ENCODE measurements at regions not wholly inside any gene's neighbourhood (a gene's known extent, or its start where the extent isn't known, plus 50 kb on each side); places are given as distances from the start of the nearest gene placed in this dataset.

DNA sequence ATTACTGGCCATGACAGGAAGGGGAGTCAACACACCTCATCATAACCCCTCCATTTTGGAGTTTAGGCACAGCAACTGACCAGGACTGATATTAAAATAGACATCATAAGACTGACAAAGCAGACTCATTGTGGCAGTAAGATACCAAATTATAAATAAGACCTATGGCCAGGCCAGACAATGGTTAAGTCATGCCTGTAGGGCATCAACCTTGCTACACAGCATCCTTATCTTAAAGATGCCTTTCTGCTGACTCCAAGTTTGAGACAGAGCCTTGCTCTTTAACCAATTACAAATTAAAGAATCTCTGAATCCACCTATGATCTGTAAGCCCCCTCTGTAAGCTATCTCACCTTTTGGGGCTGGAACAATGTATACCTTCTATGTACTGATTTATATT, 65.5 kb downstream of the VCX2 start:
- Mint-ChIP-seq H3K4me1 (no peaks in the 10 kb centered on the region), H3K36me3 (ENCODE audit: low read depth) (no peaks in the 10 kb centered on the region), H3K4me3 (no peak overlapping the region), H3K27ac (ENCODE audit: unreplicated experiment) (no peak overlapping the region), H3K27me3 (ENCODE audit: low read depth) (no peaks in the 10 kb centered on the region), H3K9me3 (peaks cover 5% of the 10 kb centered on the region)
- TF ChIP-seq, protein P1, sequence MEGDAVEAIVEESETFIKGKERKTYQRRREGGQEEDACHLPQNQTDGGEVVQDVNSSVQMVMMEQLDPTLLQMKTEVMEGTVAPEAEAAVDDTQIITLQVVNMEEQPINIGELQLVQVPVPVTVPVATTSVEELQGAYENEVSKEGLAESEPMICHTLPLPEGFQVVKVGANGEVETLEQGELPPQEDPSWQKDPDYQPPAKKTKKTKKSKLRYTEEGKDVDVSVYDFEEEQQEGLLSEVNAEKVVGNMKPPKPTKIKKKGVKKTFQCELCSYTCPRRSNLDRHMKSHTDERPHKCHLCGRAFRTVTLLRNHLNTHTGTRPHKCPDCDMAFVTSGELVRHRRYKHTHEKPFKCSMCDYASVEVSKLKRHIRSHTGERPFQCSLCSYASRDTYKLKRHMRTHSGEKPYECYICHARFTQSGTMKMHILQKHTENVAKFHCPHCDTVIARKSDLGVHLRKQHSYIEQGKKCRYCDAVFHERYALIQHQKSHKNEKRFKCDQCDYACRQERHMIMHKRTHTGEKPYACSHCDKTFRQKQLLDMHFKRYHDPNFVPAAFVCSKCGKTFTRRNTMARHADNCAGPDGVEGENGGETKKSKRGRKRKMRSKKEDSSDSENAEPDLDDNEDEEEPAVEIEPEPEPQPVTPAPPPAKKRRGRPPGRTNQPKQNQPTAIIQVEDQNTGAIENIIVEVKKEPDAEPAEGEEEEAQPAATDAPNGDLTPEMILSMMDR (conservative IDR thresholded peaks at IDR 0.05), result no peak
- DNase-seq (ENCODE audit: low read depth, low spot score), result no peak

DNA sequence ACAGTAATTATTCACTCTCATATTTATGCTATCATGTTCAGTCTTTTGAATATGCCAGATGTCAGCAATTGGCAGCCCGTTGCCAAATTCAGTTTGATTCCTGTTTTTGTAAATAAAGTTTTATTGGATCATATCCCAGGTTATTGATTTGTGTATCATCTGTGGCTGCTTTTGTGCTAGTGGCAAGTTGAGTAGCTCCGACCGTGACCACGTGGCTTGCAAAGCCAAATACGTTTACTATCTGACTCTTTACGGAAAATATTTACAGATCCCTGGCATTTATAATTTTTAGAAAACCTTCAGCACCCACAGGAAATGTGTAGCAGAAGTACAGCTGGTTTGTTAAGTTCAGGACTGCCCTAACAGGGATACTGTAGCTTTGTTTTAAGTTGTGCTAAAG, 67.4 kb downstream of the VCX2 start:
- H3K27ac Mint-ChIP-seq (ENCODE audit: unreplicated experiment), result no peak overlapping the region
- DNase-seq (ENCODE audit: low read depth, low spot score), result no peak
- H3K4me1 Mint-ChIP-seq, result no peaks in the 10 kb centered on the region
- H3K4me3 Mint-ChIP-seq, result no peak overlapping the region
- TF ChIP-seq, protein P1 (conservative IDR thresholded peaks at IDR 0.05), result no peak
- H3K27me3 Mint-ChIP-seq (ENCODE audit: low read depth), result no peaks in the 10 kb centered on the region
- H3K36me3 Mint-ChIP-seq (ENCODE audit: low read depth), result no peaks in the 10 kb centered on the region
- peaks cover 4% of the 10 kb centered on the region for H3K9me3 Mint-ChIP-seq

GRCh38 chrX:8091510-8091909, 79.6 kb downstream of the VCX2 start:
- H3K4me3 Mint-ChIP-seq, result no peak overlapping the region
- no peak overlapping the region for H3K27ac Mint-ChIP-seq (ENCODE audit: unreplicated experiment)
- no peaks in the 10 kb centered on the region for H3K4me1 Mint-ChIP-seq
- TF ChIP-seq, protein P1 (conservative IDR thresholded peaks at IDR 0.05), result no peak
- H3K27me3 Mint-ChIP-seq (ENCODE audit: low read depth), result no peaks in the 10 kb centered on the region
- H3K36me3 Mint-ChIP-seq (ENCODE audit: low read depth), result no peaks in the 10 kb centered on the region
- no peaks in the 10 kb centered on the region for H3K9me3 Mint-ChIP-seq
- no peak for DNase-seq (ENCODE audit: low read depth, low spot score)

DNA sequence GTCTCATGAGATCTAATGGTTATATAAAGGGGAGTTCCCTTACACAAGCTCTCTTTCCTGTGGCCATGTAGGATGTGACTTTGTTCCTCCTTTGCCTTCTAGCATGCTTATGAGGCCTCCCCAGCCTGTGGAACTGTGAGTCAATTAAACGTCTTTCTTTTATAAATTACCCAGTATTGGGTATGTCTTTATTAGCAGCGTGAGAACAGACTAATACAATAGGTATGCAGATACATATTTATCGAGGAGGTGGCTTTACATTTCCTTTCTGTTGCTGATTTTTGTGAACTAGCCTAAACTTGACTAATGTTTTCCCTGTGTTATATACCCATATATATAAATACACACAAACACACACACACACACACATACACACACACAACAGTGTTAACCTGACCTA, 80.2 kb downstream of the VCX2 start:
- Mint-ChIP-seq H3K4me3 (no peak overlapping the region), H3K4me1 (no peaks in the 10 kb centered on the region), H3K27me3 (ENCODE audit: low read depth) (no peaks in the 10 kb centered on the region), H3K9me3 (no peaks in the 10 kb centered on the region), H3K27ac (ENCODE audit: unreplicated experiment) (no peak overlapping the region), H3K36me3 (ENCODE audit: low read depth) (no peaks in the 10 kb centered on the region)
- TF ChIP-seq, protein P1 (conservative IDR thresholded peaks at IDR 0.05), result no peak
- no peak for DNase-seq (ENCODE audit: low read depth, low spot score)

GRCh38 chrX:8090482-8090881, 80.6 kb downstream of the VCX2 start:
- H3K4me3 Mint-ChIP-seq, result no peak overlapping the region
- no peak for DNase-seq (ENCODE audit: low read depth, low spot score)
- no peak overlapping the region for H3K27ac Mint-ChIP-seq (ENCODE audit: unreplicated experiment)
- H3K9me3 Mint-ChIP-seq, result no peaks in the 10 kb centered on the region
- no peaks in the 10 kb centered on the region for H3K36me3 Mint-ChIP-seq (ENCODE audit: low read depth)
- H3K4me1 Mint-ChIP-seq, result no peaks in the 10 kb centered on the region
- H3K27me3 Mint-ChIP-seq (ENCODE audit: low read depth), result no peaks in the 10 kb centered on the region
- TF ChIP-seq, protein P1 (conservative IDR thresholded peaks at IDR 0.05), result no peak

- Mint-ChIP-seq H3K36me3 (ENCODE audit: low read depth) (no peaks in the 10 kb centered on the region), H3K27me3 (ENCODE audit: low read depth) (no peaks in the 10 kb centered on the region), H3K9me3 (no peaks in the 10 kb centered on the region), H3K4me1 (no peaks in the 10 kb centered on the region), H3K4me3 (no peak overlapping the region), H3K27ac (ENCODE audit: unreplicated experiment) (no peak overlapping the region)
- TF ChIP-seq, protein P1 (conservative IDR thresholded peaks at IDR 0.05), result no peak
- no peak for DNase-seq (ENCODE audit: low read depth, low spot score)
Measured at GRCh38 chrX:8089141-8089540, 81.9 kb downstream of the VCX2 start.
